Liver (tissue), 8 donors: ENCODE measurements at regions not wholly inside any gene's neighbourhood (a gene's known extent, or its start where the extent isn't known, plus 50 kb on each side); places are given as distances from the start of the nearest gene placed in this dataset.

Experiments
- DNase-seq: peaks from one replicate; pipeline ENCODE4 v3.0.0-alpha.2; 2017; ENCODE audit warnings: low spot score
- H3K27ac ChIP-seq, 2 donors: one replicate each; pipeline ENCODE4 v1.7.0; 2013; ENCODE audit warnings: inconsistent platforms in 2 of 2, low read length in 2 of 2, control low read depth in 1 of 2, low read depth in 1 of 2, mild to moderate bottlenecking in 1 of 2
- H3K27me3 ChIP-seq, 4 donors: one replicate each; pipeline versions ENCODE4 v1.6.1 to v1.7.0; 2013; ENCODE audit warnings: low read length in 3 of 4, inconsistent platforms in 1 of 4, mild to moderate bottlenecking in 1 of 4, moderate library complexity in 1 of 4; ENCODE audit not compliant: control insufficient read depth in 4 of 4, insufficient read depth in 4 of 4
- H3K36me3 ChIP-seq, 4 donors: one replicate each; pipeline versions ENCODE4 v1.6.1 to v1.7.0; 2013; ENCODE audit warnings: low read length in 3 of 4, mild to moderate bottlenecking in 3 of 4, low read depth in 1 of 4, moderate library complexity in 1 of 4; ENCODE audit not compliant: control insufficient read depth in 4 of 4, insufficient read depth in 3 of 4
- H3K4me1 ChIP-seq, 4 donors: one replicate each; pipeline versions ENCODE4 v1.6.1 to v1.7.0; 2013; ENCODE audit warnings: low read length in 3 of 4, mild to moderate bottlenecking in 3 of 4, moderate library complexity in 1 of 4; ENCODE audit not compliant: control insufficient read depth in 4 of 4, insufficient read depth in 4 of 4
- H3K4me3 ChIP-seq, 3 donors: one replicate each; pipeline versions ENCODE4 v1.6.1 to v1.7.0; 2013; ENCODE audit warnings: low read length in 3 of 3, control low read depth in 1 of 3, low read depth in 1 of 3, mild to moderate bottlenecking in 1 of 3
- H3K9ac ChIP-seq, 2 donors: one replicate each; pipeline ENCODE4 v1.7.0; 2013; ENCODE audit warnings: low read length in 2 of 2, mild to moderate bottlenecking in 2 of 2, moderate library complexity in 2 of 2, control low read depth in 1 of 2, low read depth in 1 of 2
- H3K9me3 ChIP-seq, 4 donors: one replicate each; pipeline versions ENCODE4 v1.6.1 to v1.7.0; 2013; ENCODE audit warnings: low read length in 3 of 4; ENCODE audit not compliant: control insufficient read depth in 4 of 4
- EGR1 ChIP-seq, 2 donors: IDR thresholded peaks; 2 replicates each; pipeline ENCODE4 v1.6.1; 2016 to 2018; ENCODE audit warnings: antibody characterized with exemption in 2 of 2, low read depth in 2 of 2
- FOXA1 ChIP-seq: IDR thresholded peaks from 2 replicates; pipeline ENCODE4 v1.6.1; 2016; ENCODE audit warnings: antibody characterized with exemption
- GABPA ChIP-seq, 2 donors: IDR thresholded peaks in 1 of 2; conservative IDR thresholded peaks in 1 of 2; 2 replicates each; pipeline ENCODE4 v1.6.1; 2016; ENCODE audit warnings: antibody characterized with exemption in 2 of 2, mild to moderate bottlenecking in 1 of 2, moderate library complexity in 1 of 2
- HNF4A ChIP-seq, 2 donors: conservative IDR thresholded peaks; 2 replicates each; pipeline ENCODE4 v1.6.1; 2016; ENCODE audit warnings: antibody characterized with exemption in 2 of 2, mild to moderate bottlenecking in 2 of 2
- HNF4G ChIP-seq: IDR thresholded peaks from 2 replicates; pipeline ENCODE4 v1.6.1; 2016; ENCODE audit warnings: antibody characterized with exemption
- JUND ChIP-seq, 2 donors: IDR thresholded peaks; 2 replicates each; pipeline ENCODE4 v1.6.1; 2016; ENCODE audit warnings: antibody characterized with exemption in 2 of 2
- NR2F2 ChIP-seq: IDR thresholded peaks from 2 replicates; pipeline ENCODE4 v1.6.1; 2016; ENCODE audit warnings: antibody characterized with exemption
- RAD21 ChIP-seq, 2 donors: IDR thresholded peaks; 2 replicates each; pipeline ENCODE4 v1.6.1; 2016; ENCODE audit warnings: antibody characterized with exemption in 2 of 2, mild to moderate bottlenecking in 2 of 2
- RXRA ChIP-seq, 2 donors: IDR thresholded peaks; 2 replicates each; pipeline ENCODE4 v1.6.1; 2017 to 2018; ENCODE audit warnings: antibody characterized with exemption in 2 of 2, mild to moderate bottlenecking in 1 of 2
- SP1 ChIP-seq: IDR thresholded peaks from 2 replicates; pipeline ENCODE4 v1.6.1; 2018; ENCODE audit warnings: antibody characterized with exemption, mild to moderate bottlenecking
- TAF1 ChIP-seq: conservative IDR thresholded peaks from 2 replicates; pipeline ENCODE4 v1.6.1; 2016; ENCODE audit warnings: antibody characterized with exemption, mild to moderate bottlenecking
- YY1 ChIP-seq: IDR thresholded peaks from 2 replicates; pipeline ENCODE4 v1.6.1; 2016; ENCODE audit warnings: antibody characterized with exemption, mild to moderate bottlenecking
- WGBS: extraction: QIAGEN DNeasy Blood & Tissue Kit; methylation state at CpG from one replicate; pipeline ENCODE4 v1.1.7; 2013; 5-methylcytosine and 5-hydroxymethylcytosine counted together
- TF ChIP-seq, protein P1 (sequence below): IDR thresholded peaks from 2 replicates; pipeline ENCODE4 v1.6.1; 2016; ENCODE audit warnings: antibody characterized with exemption, mild to moderate bottlenecking
- TF ChIP-seq, protein P2 (sequence below): IDR thresholded peaks from 2 replicates; pipeline ENCODE4 v1.6.1; 2016; ENCODE audit warnings: antibody characterized with exemption
- TF ChIP-seq, protein P3 (sequence below): IDR thresholded peaks from 2 replicates; pipeline ENCODE4 v1.6.1; 2016; ENCODE audit warnings: antibody characterized with exemption
- TF ChIP-seq, protein P4 (sequence below): fragments of 150-350 bp; IDR thresholded peaks from 2 replicates; pipeline ENCODE4 v1.5.1; 2017; ENCODE audit warnings: improper control_type of control experiment, low read depth, low read length; ENCODE audit not compliant: missing input control
- TF ChIP-seq, protein P5 (sequence below): IDR thresholded peaks from 2 replicates; pipeline ENCODE4 v1.6.1; 2016; ENCODE audit warnings: antibody characterized with exemption
- donor health status: healthy.
- donor health status: healthy.
- donor health status: healthy.
- donor health status: healthy.
- donor health status: healthy.

DNA sequence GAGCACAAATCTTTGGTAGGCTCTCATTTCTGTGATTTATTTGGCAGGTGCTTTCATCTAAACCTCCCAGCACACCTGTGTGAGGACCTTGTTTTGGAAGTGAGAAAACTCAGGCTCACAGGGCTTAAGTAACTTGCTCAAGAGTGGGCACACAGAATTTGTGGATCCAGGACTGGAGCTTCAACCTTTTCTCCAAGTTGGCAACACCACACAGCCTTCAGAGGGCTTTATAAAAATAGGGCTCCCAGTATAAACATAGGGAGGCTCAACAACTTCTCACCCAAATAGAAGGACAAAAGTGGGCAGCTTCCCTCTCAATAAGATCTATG lies 182.2 kb upstream of the NEBL start (continued):
- TF ChIP-seq, protein P1, sequence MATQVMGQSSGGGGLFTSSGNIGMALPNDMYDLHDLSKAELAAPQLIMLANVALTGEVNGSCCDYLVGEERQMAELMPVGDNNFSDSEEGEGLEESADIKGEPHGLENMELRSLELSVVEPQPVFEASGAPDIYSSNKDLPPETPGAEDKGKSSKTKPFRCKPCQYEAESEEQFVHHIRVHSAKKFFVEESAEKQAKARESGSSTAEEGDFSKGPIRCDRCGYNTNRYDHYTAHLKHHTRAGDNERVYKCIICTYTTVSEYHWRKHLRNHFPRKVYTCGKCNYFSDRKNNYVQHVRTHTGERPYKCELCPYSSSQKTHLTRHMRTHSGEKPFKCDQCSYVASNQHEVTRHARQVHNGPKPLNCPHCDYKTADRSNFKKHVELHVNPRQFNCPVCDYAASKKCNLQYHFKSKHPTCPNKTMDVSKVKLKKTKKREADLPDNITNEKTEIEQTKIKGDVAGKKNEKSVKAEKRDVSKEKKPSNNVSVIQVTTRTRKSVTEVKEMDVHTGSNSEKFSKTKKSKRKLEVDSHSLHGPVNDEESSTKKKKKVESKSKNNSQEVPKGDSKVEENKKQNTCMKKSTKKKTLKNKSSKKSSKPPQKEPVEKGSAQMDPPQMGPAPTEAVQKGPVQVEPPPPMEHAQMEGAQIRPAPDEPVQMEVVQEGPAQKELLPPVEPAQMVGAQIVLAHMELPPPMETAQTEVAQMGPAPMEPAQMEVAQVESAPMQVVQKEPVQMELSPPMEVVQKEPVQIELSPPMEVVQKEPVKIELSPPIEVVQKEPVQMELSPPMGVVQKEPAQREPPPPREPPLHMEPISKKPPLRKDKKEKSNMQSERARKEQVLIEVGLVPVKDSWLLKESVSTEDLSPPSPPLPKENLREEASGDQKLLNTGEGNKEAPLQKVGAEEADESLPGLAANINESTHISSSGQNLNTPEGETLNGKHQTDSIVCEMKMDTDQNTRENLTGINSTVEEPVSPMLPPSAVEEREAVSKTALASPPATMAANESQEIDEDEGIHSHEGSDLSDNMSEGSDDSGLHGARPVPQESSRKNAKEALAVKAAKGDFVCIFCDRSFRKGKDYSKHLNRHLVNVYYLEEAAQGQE: no peak
- TF ChIP-seq HNF4A (conservative IDR thresholded peaks at IDR 0.05) (no peak), JUND (IDR thresholded peaks at IDR 0.05) (no peak), HNF4G (no peak), GABPA (IDR thresholded peaks at IDR 0.05 in 1 of 2, conservative IDR thresholded peaks at IDR 0.05 in 1 of 2) (no peak), TAF1 (no peak), YY1 (no peak)
- TF ChIP-seq, protein P2, sequence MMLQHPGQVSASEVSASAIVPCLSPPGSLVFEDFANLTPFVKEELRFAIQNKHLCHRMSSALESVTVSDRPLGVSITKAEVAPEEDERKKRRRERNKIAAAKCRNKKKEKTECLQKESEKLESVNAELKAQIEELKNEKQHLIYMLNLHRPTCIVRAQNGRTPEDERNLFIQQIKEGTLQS: no peak
- TF ChIP-seq, protein P3, sequence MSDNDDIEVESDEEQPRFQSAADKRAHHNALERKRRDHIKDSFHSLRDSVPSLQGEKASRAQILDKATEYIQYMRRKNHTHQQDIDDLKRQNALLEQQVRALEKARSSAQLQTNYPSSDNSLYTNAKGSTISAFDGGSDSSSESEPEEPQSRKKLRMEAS: no peak

DNA sequence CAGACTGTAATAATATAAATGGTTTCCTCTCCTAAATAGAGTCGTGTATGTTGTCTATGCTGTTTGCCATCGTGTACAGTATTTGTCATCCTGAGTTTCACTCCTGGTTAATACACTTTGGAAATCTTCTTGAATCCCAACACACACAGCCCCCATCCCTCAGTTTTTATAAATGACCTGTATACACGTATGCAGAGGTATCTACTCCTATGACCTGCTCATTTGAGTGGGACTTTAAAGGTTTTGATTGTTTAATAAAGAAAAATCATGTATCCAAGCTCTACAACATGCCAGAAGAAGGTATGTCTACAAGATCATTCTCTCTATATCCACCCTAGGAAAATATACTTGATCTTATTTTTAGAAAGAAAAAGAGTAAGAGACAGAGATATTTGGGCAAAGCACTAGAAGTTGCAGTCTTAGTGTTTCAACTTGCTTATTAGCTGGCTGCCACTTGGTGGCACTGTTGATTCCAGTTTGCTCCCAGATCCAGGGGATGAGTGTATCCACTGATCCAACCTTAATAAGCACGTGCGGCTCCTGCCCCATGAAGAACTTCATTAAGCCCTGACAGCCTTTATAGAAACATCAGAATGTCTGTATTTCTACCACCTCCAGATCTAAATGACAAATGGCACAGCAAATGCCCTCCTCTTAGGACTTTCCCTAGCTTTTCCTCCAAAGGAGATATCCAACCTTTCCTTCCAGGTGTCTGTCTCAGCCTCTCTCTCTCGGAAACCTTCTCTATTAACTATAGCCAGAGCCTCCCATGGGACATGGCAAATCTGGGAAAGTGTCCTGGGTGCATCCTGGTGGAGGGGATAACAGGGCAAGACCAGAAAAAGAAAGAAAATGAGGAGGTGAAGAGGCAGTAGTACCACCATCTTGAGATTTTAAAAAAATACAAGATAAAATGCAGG lies 181.6 kb upstream of the NEBL start:
- TF ChIP-seq RAD21 (IDR thresholded peaks at IDR 0.05) (peak; percentile 93 to 95), SP1 (no peak)
- TF ChIP-seq, protein P4, sequence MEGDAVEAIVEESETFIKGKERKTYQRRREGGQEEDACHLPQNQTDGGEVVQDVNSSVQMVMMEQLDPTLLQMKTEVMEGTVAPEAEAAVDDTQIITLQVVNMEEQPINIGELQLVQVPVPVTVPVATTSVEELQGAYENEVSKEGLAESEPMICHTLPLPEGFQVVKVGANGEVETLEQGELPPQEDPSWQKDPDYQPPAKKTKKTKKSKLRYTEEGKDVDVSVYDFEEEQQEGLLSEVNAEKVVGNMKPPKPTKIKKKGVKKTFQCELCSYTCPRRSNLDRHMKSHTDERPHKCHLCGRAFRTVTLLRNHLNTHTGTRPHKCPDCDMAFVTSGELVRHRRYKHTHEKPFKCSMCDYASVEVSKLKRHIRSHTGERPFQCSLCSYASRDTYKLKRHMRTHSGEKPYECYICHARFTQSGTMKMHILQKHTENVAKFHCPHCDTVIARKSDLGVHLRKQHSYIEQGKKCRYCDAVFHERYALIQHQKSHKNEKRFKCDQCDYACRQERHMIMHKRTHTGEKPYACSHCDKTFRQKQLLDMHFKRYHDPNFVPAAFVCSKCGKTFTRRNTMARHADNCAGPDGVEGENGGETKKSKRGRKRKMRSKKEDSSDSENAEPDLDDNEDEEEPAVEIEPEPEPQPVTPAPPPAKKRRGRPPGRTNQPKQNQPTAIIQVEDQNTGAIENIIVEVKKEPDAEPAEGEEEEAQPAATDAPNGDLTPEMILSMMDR: peak; percentile 77
- WGBS: 49% methylated on average over 6 of the region's 6 CpGs
- Histone ChIP-seq H3K4me3 (no peak overlapping the region), H3K9ac (no peak overlapping the region), H3K27me3 (no peaks in the 10 kb centered on the region), H3K4me1 (no peaks in the 10 kb centered on the region), H3K36me3 (no peaks in the 10 kb centered on the region), H3K27ac (no peak overlapping the region), H3K9me3 (no peaks in the 10 kb centered on the region)
- peak; percentile 47 for DNase-seq

DNA sequence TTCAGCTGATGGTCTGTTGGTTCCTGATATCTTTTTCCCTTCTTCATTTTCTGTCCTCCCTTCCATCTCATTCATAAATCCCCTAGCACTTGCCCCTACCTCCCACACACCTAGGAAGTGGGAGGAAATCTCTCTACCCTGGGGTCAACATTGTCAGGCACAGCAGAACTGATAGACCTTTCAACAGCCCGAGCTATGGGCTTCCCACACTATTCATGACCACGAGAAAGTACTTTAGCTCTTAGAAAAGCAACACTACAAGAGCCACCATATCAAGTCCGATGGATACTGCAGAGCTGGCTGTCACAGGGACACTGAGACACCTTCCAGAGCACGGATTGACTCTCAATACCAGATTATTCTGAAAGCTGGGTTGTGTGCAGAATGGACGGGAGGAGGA lies 180.6 kb upstream of the NEBL start:
- Histone ChIP-seq H3K27me3 (no peaks in the 10 kb centered on the region), H3K4me1 (no peaks in the 10 kb centered on the region), H3K27ac (no peak overlapping the region), H3K9me3 (no peaks in the 10 kb centered on the region), H3K4me3 (no peak overlapping the region), H3K36me3 (no peaks in the 10 kb centered on the region), H3K9ac (no peak overlapping the region)
- DNase-seq: no peak
- WGBS: 66% methylated on average over 5 of the region's 5 CpGs
- TF ChIP-seq RXRA (IDR thresholded peaks at IDR 0.05): no peak
- TF ChIP-seq JUND (IDR thresholded peaks at IDR 0.05): no peak
- no peak for TF ChIP-seq EGR1 (IDR thresholded peaks at IDR 0.05; ENCODE audit: low read depth in 2 of 2)
- TF ChIP-seq, protein P1: no peak
- no peak for TF ChIP-seq NR2F2
- no peak for TF ChIP-seq HNF4A (conservative IDR thresholded peaks at IDR 0.05)
- TF ChIP-seq, protein P2: no peak
- no peak for TF ChIP-seq TAF1
- TF ChIP-seq SP1: no peak
- no peak for TF ChIP-seq FOXA1
- TF ChIP-seq, protein P5, sequence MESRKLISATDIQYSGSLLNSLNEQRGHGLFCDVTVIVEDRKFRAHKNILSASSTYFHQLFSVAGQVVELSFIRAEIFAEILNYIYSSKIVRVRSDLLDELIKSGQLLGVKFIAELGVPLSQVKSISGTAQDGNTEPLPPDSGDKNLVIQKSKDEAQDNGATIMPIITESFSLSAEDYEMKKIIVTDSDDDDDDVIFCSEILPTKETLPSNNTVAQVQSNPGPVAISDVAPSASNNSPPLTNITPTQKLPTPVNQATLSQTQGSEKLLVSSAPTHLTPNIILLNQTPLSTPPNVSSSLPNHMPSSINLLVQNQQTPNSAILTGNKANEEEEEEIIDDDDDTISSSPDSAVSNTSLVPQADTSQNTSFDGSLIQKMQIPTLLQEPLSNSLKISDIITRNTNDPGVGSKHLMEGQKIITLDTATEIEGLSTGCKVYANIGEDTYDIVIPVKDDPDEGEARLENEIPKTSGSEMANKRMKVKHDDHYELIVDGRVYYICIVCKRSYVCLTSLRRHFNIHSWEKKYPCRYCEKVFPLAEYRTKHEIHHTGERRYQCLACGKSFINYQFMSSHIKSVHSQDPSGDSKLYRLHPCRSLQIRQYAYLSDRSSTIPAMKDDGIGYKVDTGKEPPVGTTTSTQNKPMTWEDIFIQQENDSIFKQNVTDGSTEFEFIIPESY: no peak
